ENCODE measurements at regions not wholly inside any gene's neighbourhood (a gene's known extent, or its start where the extent isn't known, plus 50 kb on each side); places are given as distances from the start of the nearest gene placed in this dataset.
A peak's percentile ranks its signal among the peaks of the same experiment; 100 is the strongest.
"Not testable (repeated sequence)": the region's sequence is repeated elsewhere in the genome, so short reads cannot be mapped to it uniquely, and the experiment has no call there.

- DNase-seq (ENCODE audit: low spot score in 2 of 2) = no peak
- peaks cover 28% of the 10 kb centered on the region for H3K9me3 Mint-ChIP-seq
- ATAC-seq (replicated peaks; ENCODE audit: extremely low read depth, poor library complexity, severe bottlenecking) = no peak
- no peaks in the 10 kb centered on the region for H3K36me3 Mint-ChIP-seq (ENCODE audit: insufficient read depth)
- no peak overlapping the region for H3K27ac Mint-ChIP-seq (ENCODE audit: low read depth)
- no peak overlapping the region for H3K4me3 Mint-ChIP-seq
- H3K27me3 Mint-ChIP-seq = no peaks in the 10 kb centered on the region
- no peaks in the 10 kb centered on the region for H3K4me1 Mint-ChIP-seq
Observed at GRCh38 chr4:178196751-178197374, 754.6 kb upstream of the AGA start.

DNA sequence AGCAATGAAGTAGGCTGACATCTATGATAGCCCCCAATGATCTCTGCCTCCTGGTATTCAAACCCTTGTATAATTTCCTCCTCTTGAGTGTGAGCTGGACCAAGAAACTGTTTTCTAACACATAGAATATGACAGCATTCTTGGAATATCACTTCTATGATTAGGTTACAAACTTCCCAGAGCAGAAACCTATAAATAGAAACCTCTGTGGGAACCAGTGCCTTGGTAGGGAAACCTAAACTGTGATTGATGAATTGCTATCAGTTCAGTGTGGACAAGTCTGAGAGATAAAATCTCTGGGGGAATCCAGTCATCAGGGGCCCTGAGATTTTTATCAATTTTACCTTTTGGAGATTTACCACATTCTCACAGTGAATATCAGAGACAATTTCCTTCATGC is 756.5 kb upstream of the AGA start:
- DNase-seq (ENCODE audit: low spot score in 2 of 2) = no peak
- H3K36me3 Mint-ChIP-seq (ENCODE audit: insufficient read depth) = no peaks in the 10 kb centered on the region

DNA sequence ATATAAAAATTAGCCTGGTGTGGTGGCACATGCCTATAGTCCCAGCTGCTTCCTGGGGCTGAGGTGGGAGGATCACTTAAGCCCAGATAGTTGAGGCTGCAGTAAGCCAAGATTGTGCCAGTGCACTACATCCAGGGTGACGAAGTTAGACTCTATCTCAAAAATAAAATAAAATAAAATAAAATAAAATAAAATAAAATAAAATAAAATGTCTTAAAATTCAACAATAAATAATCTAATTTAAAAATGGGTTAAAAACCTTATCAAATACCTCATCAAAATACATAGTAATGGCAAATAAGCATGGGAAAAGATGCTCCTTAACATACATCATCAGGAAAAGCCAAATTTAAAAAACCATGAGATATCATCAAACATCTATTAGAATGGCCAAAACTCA is 760.2 kb upstream of the AGA start:
- DNase-seq (ENCODE audit: low spot score in 2 of 2) (no peak), ATAC-seq (replicated peaks; ENCODE audit: extremely low read depth, poor library complexity, severe bottlenecking) (no peak)
- Mint-ChIP-seq H3K9me3 (peaks cover 19% of the 10 kb centered on the region), H3K4me3 (no peak overlapping the region), H3K27ac (ENCODE audit: low read depth) (no peak overlapping the region), H3K27me3 (no peaks in the 10 kb centered on the region), H3K4me1 (no peaks in the 10 kb centered on the region), H3K36me3 (ENCODE audit: insufficient read depth) (no peaks in the 10 kb centered on the region)

More for the DNA sequence above, 756.5 kb upstream of the AGA start:
- H3K9me3 Mint-ChIP-seq = peaks cover 15% of the 10 kb centered on the region
- H3K27me3 Mint-ChIP-seq = no peaks in the 10 kb centered on the region
- no peak for ATAC-seq (replicated peaks; ENCODE audit: extremely low read depth, poor library complexity, severe bottlenecking)
- no peak overlapping the region for H3K4me3 Mint-ChIP-seq
- H3K27ac Mint-ChIP-seq (ENCODE audit: low read depth) = no peak overlapping the region
- no peaks in the 10 kb centered on the region for H3K4me1 Mint-ChIP-seq

DNA sequence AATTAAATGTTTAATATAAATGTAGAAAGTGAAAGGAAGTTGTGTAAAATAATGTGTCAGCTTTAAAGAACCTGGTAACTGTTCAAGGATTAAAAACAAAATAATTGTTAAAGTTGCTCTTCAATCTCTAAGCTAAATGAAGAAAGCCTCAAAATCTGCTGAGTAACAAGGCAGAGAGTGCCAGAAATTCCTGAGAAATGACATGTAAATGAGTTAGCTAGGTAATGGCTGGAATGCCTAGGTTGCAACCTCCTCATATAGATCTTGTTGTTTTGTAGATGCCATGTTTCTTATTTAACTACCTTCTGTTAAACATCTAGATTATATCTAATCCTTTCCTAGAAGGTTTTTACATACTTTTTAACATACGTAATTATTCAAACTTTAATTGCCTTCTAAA is 763.6 kb upstream of the AGA start:
- Mint-ChIP-seq H3K4me3 (no peak overlapping the region), H3K36me3 (ENCODE audit: insufficient read depth) (no peaks in the 10 kb centered on the region), H3K4me1 (no peaks in the 10 kb centered on the region), H3K9me3 (peaks cover 24% of the 10 kb centered on the region), H3K27me3 (no peaks in the 10 kb centered on the region), H3K27ac (ENCODE audit: low read depth) (no peak overlapping the region)
- DNase-seq (ENCODE audit: low spot score in 2 of 2) = no peak
- no peak for ATAC-seq (replicated peaks; ENCODE audit: extremely low read depth, poor library complexity, severe bottlenecking)

DNA sequence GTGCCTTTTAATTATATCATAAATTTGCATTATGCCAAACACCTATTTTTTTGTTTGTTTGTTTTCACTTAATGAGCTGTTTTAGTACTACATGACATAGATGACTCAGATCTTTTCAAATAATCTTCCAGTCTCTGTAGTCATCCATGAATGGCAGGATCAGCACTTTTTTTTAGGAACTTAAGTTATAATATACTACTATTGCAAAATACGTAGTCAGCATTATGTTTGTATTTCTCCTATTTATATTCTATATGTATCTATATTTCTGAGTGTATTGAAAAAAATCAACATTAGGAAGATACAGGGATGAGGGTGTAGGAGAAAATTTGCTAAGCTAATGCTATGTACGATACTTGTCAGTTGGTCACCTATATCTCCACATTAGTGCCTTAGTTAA is 773.1 kb upstream of the AGA start:
- DNase-seq (ENCODE audit: low spot score in 2 of 2) = no peak
- Mint-ChIP-seq H3K27me3 (no peaks in the 10 kb centered on the region), H3K27ac (ENCODE audit: low read depth) (no peak overlapping the region), H3K4me1 (no peaks in the 10 kb centered on the region), H3K36me3 (ENCODE audit: insufficient read depth) (no peaks in the 10 kb centered on the region), H3K9me3 (no peaks in the 10 kb centered on the region), H3K4me3 (no peak overlapping the region)
- ATAC-seq (replicated peaks; ENCODE audit: extremely low read depth, poor library complexity, severe bottlenecking) = no peak

DNA sequence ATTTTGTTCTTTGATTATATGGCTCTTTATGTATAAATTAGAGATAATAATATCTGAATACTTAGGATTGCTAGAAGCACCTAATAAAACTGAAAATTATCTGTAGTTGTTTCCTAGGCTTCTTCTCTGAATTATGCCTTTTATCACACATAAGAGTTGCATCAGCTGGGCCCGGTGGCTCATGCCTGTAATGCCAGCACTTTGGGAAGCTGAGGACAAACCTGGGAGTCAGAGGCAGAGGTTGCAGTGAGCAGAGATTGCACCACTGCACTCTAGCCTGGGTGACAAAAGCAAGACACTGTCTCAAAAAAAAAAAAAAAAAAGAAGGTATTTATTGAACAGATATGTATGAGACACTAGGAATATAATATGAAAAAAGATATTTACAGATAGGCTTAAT is 773.5 kb upstream of the AGA start:
- DNase-seq (ENCODE audit: low spot score in 2 of 2) (no peak), ATAC-seq (replicated peaks; ENCODE audit: extremely low read depth, poor library complexity, severe bottlenecking) (no peak)
- Mint-ChIP-seq H3K4me3 (no peak overlapping the region), H3K9me3 (no peaks in the 10 kb centered on the region), H3K27me3 (no peaks in the 10 kb centered on the region), H3K27ac (ENCODE audit: low read depth) (no peak overlapping the region), H3K36me3 (ENCODE audit: insufficient read depth) (no peaks in the 10 kb centered on the region), H3K4me1 (no peaks in the 10 kb centered on the region)

- ATAC-seq (replicated peaks; ENCODE audit: extremely low read depth, poor library complexity, severe bottlenecking); DNase-seq (ENCODE audit: low spot score in 2 of 2); H3K4me3 Mint-ChIP-seq; H3K27me3 Mint-ChIP-seq; H3K27ac Mint-ChIP-seq (ENCODE audit: low read depth); H3K4me1 Mint-ChIP-seq; H3K36me3 Mint-ChIP-seq (ENCODE audit: insufficient read depth): not testable (repeated sequence)
- peaks cover 38% of the 10 kb centered on the region for H3K9me3 Mint-ChIP-seq
Observed at GRCh38 chr4:178226421-178226820, 784.2 kb upstream of the AGA start.

GRCh38 chr4:178233906-178234305 is 791.7 kb upstream of the AGA start:
- ATAC-seq (replicated peaks; ENCODE audit: extremely low read depth, poor library complexity, severe bottlenecking) (no peak), DNase-seq (ENCODE audit: low spot score in 2 of 2) (no peak)
- Mint-ChIP-seq H3K4me3 (no peak overlapping the region), H3K27me3 (no peaks in the 10 kb centered on the region), H3K9me3 (peaks cover 37% of the 10 kb centered on the region), H3K4me1 (no peaks in the 10 kb centered on the region), H3K27ac (ENCODE audit: low read depth) (no peak overlapping the region), H3K36me3 (ENCODE audit: insufficient read depth) (peaks cover 2% of the 10 kb centered on the region)

DNA sequence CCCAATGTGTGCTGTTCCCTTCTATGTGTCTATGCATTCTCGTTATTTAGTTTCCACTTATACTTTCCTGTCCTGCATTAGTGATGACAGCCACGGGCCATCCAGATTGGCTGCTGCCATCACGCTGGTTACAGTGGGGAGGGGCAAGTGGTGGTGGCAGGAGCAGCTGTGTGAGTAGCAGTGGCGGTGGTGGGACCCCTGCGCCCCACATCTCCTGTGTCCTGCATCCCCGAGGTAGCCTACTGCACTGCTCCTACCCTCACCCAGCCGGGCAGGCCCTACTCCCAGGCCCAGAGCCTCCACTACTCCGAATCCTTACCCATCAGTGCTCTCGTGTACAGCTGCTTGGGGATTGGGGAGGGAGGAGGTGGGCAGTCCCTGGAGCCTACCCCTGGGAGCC is 798.7 kb upstream of the AGA start:
- Mint-ChIP-seq H3K27me3 (no peaks in the 10 kb centered on the region), H3K9me3 (peaks cover 14% of the 10 kb centered on the region), H3K4me3 (no peak overlapping the region), H3K36me3 (ENCODE audit: insufficient read depth) (no peaks in the 10 kb centered on the region), H3K4me1 (no peaks in the 10 kb centered on the region), H3K27ac (ENCODE audit: low read depth) (no peak overlapping the region)
- ATAC-seq (replicated peaks; ENCODE audit: extremely low read depth, poor library complexity, severe bottlenecking) = peak; percentile 19
- no peak for DNase-seq (ENCODE audit: low spot score in 2 of 2)

DNA sequence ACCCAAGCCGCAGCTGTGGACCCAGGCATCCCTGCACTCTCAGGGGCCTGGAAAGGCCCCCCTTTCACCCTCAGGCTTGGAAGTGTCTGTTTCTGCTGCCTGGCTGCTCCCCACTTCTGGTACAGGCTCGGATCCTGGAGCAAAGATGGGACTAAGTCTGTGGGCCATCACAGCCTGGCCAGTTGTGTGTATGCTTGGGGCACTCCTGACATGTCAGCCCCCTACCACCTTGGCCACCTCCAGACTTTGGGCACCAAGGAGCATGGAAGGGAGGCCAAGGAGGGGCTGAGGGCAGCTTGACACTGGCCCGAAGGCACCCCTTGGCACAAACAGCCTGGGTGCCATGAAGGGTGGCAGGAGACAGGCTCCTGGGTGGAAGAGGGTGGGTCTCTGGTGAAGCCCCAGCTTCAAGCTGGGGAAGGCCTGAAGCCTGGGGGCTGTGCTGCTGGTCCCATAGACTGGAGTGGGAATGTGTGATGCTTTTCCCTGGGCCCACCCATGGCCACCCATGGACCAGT is 799.4 kb upstream of the AGA start:
- DNase-seq (ENCODE audit: low spot score in 2 of 2) (no peak), ATAC-seq (replicated peaks; ENCODE audit: extremely low read depth, poor library complexity, severe bottlenecking) (no peak)
- H3K27me3 Mint-ChIP-seq = no peaks in the 10 kb centered on the region
- no peaks in the 10 kb centered on the region for H3K4me1 Mint-ChIP-seq
- no peak overlapping the region for H3K4me3 Mint-ChIP-seq
- peaks cover 18% of the 10 kb centered on the region for H3K9me3 Mint-ChIP-seq
- no peak overlapping the region for H3K27ac Mint-ChIP-seq (ENCODE audit: low read depth)
- H3K36me3 Mint-ChIP-seq (ENCODE audit: insufficient read depth) = no peaks in the 10 kb centered on the region

DNA sequence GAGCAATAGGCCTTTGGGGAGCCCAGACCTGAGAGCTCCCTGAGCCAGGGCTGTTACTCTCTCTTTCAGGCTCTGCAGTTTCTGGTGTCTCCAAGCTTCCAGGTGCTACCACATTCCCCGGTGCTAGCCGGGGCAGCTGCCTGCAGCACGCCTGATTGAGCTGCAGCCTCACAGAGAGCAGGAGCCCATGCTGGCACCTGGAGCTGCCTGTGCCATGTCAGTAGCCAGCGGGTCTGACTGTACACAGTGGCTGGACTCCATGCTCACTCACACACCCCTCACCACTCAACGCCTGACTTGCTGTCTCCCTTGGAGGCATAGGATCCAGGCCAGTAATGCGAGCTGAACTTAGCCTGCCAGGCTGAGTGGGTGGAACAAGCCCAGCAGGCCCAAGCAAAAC is 800.4 kb upstream of the AGA start:
- Mint-ChIP-seq H3K27me3 (no peaks in the 10 kb centered on the region), H3K9me3 (peaks cover 19% of the 10 kb centered on the region), H3K4me3 (no peak overlapping the region), H3K36me3 (ENCODE audit: insufficient read depth) (no peaks in the 10 kb centered on the region), H3K4me1 (no peaks in the 10 kb centered on the region), H3K27ac (ENCODE audit: low read depth) (no peak overlapping the region)
- DNase-seq (ENCODE audit: low spot score in 2 of 2) (no peak), ATAC-seq (replicated peaks; ENCODE audit: extremely low read depth, poor library complexity, severe bottlenecking) (peak; percentile 17)

- peaks cover 20% of the 10 kb centered on the region for H3K9me3 Mint-ChIP-seq
- peaks cover 2% of the 10 kb centered on the region for H3K36me3 Mint-ChIP-seq (ENCODE audit: insufficient read depth)
- H3K4me1 Mint-ChIP-seq = no peaks in the 10 kb centered on the region
- DNase-seq (ENCODE audit: low spot score in 2 of 2) (no peak), ATAC-seq (replicated peaks; ENCODE audit: extremely low read depth, poor library complexity, severe bottlenecking) (no peak)
- no peak overlapping the region for H3K4me3 Mint-ChIP-seq
- H3K27me3 Mint-ChIP-seq = no peaks in the 10 kb centered on the region
- no peak overlapping the region for H3K27ac Mint-ChIP-seq (ENCODE audit: low read depth)
Observed at GRCh38 chr4:178244785-178245184, 802.5 kb upstream of the AGA start.

DNA sequence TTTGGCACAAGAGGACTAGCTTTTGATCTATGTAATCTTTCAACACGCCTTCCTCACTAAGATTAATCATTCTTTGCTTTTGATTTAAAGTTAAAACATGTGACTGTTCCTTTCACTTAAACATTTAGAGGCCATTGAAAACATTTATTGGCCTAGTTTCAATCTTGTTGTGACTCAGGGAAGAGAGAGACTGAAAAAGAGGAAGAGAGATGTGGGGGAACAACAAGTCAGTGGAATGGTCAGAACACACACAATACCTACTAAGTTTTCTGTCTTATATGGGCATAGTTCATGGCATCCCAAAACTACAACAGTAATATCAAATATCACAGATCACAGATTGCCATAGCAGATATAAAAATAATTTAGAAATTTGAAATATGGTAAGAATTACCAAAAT is 812.9 kb upstream of the AGA start:
- Mint-ChIP-seq H3K36me3 (ENCODE audit: insufficient read depth) (no peaks in the 10 kb centered on the region), H3K9me3 (peaks cover 15% of the 10 kb centered on the region), H3K4me1 (no peaks in the 10 kb centered on the region), H3K27me3 (no peaks in the 10 kb centered on the region), H3K27ac (ENCODE audit: low read depth) (no peak overlapping the region), H3K4me3 (no peak overlapping the region)
- no peak for ATAC-seq (replicated peaks; ENCODE audit: extremely low read depth, poor library complexity, severe bottlenecking)
- DNase-seq (ENCODE audit: low spot score in 2 of 2) = no peak

All from central memory CD8-positive, alpha-beta T cell (primary cell).